Sigmoid colon (tissue), 6 donors: ENCODE measurements at regions not wholly inside any gene's neighbourhood (a gene's known extent, or its start where the extent isn't known, plus 50 kb on each side); places are given as distances from the start of the nearest gene placed in this dataset.
A peak's percentile ranks its signal among the peaks of the same experiment; 100 is the strongest.

Experiments used
- DNase-seq: peaks from one replicate; pipeline ENCODE4 v3.0.0-alpha.2; 2019
- H3K27ac ChIP-seq, 4 donors: fragments of 200-600 bp; sonication (generic); one replicate each; pipeline ENCODE4 v1.5.1; 2016 to 2019; ENCODE audit warnings: mild to moderate bottlenecking in 1 of 4
- H3K27me3 ChIP-seq, 3 donors: fragments of 200-600 bp; sonication (generic); one replicate each; pipeline ENCODE4 v1.5.1; 2019; ENCODE audit warnings: mild to moderate bottlenecking in 1 of 3
- H3K36me3 ChIP-seq, 4 donors: fragments of 200-600 bp; sonication (generic); one replicate each; pipeline ENCODE4 v1.5.1; 2016 to 2019
- H3K4me1 ChIP-seq, 4 donors: fragments of 200-600 bp; sonication (generic); one replicate each; pipeline ENCODE4 v1.5.1; 2017 to 2019
- H3K4me3 ChIP-seq, 4 donors: fragments of 200-600 bp; sonication (generic); one replicate each; pipeline ENCODE4 v1.5.1; 2017 to 2019; ENCODE audit warnings: mild to moderate bottlenecking in 2 of 4, moderate library complexity in 1 of 4
- H3K9me3 ChIP-seq, 4 donors: fragments of 200-600 bp in 3 of 4; sonication (generic) in 3 of 4; one replicate each; pipeline versions ENCODE4 v1.5.1 to v1.6.1; 2013 to 2019
- CTCF ChIP-seq, 4 experiments: fragments of 450-650 bp in 3 of 4; fragments of 200-600 bp in 1 of 4; IDR thresholded peaks; one replicate each; pipeline ENCODE4 v1.5.1; 2016 to 2019; ENCODE audit warnings: antibody characterized with exemption in 4 of 4, mild to moderate bottlenecking in 3 of 4, moderate library complexity in 2 of 4
- EP300 ChIP-seq, 4 donors: sonication (generic); formaldehyde crosslinking; IDR thresholded peaks; one replicate each; pipeline ENCODE4 v1.6.1; 2017; ENCODE audit warnings: antibody characterized with exemption in 4 of 4
- POLR2A ChIP-seq, 2 donors: fragments of 450-650 bp; IDR thresholded peaks; one replicate each; pipeline ENCODE4 v1.6.1; 2016; ENCODE audit warnings: antibody characterized with exemption in 2 of 2, mild to moderate bottlenecking in 2 of 2, moderate library complexity in 2 of 2
- POLR2AphosphoS5 ChIP-seq, 4 donors: sonication (generic); formaldehyde crosslinking; IDR thresholded peaks; one replicate each; pipeline ENCODE4 v1.6.1; 2017; ENCODE audit warnings: antibody characterized with exemption in 4 of 4
- WGBS, 2 donors: extraction: QIAGEN DNeasy Blood & Tissue Kit; methylation state at CpG; one replicate each; pipeline ENCODE4 v1.1.7; 2013; 5-methylcytosine and 5-hydroxymethylcytosine counted together
- intact Hi-C: fragments of 100-400 bp; cut with DNase I; formaldehyde crosslinking; loops from one replicate; pipeline ENCODE4 v1.15.1; 2023
- donor health status: healthy with polysubstance abuse.
- donor health status: healthy.

- intact Hi-C loops = no loop called here
Measured at GRCh38 chr7:46832136-46832535, 749.8 kb downstream of the TNS3 start.

GRCh38 chr7:46819819-46820218 is 762.1 kb downstream of the TNS3 start:
- TF ChIP-seq POLR2AphosphoS5 (IDR thresholded peaks at IDR 0.05) = no peak
- no peak for TF ChIP-seq CTCF (IDR thresholded peaks at IDR 0.05)
- TF ChIP-seq POLR2A (IDR thresholded peaks at IDR 0.05) = no peak
- no peak for TF ChIP-seq EP300 (IDR thresholded peaks at IDR 0.05)
- Histone ChIP-seq H3K27ac (no peak overlapping the region), H3K36me3 (no peaks in the 10 kb centered on the region), H3K27me3 (no peaks in the 10 kb centered on the region), H3K4me1 (peaks cover 0 to under 1% (median 0%) of the 10 kb centered on the region in 4 donors), H3K4me3 (no peak overlapping the region), H3K9me3 (peaks cover 0 to 13% (median 0%) of the 10 kb centered on the region in 4 donors)
- 91 to 94% methylated on average over 7 of the region's 7 CpGs for WGBS, 2 donors
- intact Hi-C loops = no loop called here
- DNase-seq = no peak

More at GRCh38 chr7:46832136-46832535, 749.8 kb downstream of the TNS3 start:
- TF ChIP-seq CTCF (IDR thresholded peaks at IDR 0.05) (no peak), POLR2AphosphoS5 (IDR thresholded peaks at IDR 0.05) (no peak), EP300 (IDR thresholded peaks at IDR 0.05) (no peak), POLR2A (IDR thresholded peaks at IDR 0.05) (no peak)
- no peaks in the 10 kb centered on the region for H3K36me3 ChIP-seq
- WGBS, 2 donors = 73 to 84% methylated on average over 2 of the region's 2 CpGs
- H3K4me1 ChIP-seq = no peaks in the 10 kb centered on the region
- no peak overlapping the region for H3K27ac ChIP-seq
- no peak overlapping the region for H3K4me3 ChIP-seq
- no peaks in the 10 kb centered on the region for H3K27me3 ChIP-seq
- no peak for DNase-seq
- peaks cover 0 to 5% (median under 1%) of the 10 kb centered on the region in 4 donors for H3K9me3 ChIP-seq

- H3K36me3 ChIP-seq = no peaks in the 10 kb centered on the region
- H3K9me3 ChIP-seq = peaks cover 0 to 6% (median 0%) of the 10 kb centered on the region in 4 donors
- H3K4me1 ChIP-seq = peaks cover 0 to 19% (median 14%) of the 10 kb centered on the region in 4 donors
- H3K27me3 ChIP-seq = no peaks in the 10 kb centered on the region
- 90 to 95% methylated on average over 4 of the region's 4 CpGs for WGBS, 2 donors
- TF ChIP-seq POLR2AphosphoS5 (IDR thresholded peaks at IDR 0.05) (peak in 2 of 4 donors; percentile 58 to 65), POLR2A (IDR thresholded peaks at IDR 0.05) (no peak), EP300 (IDR thresholded peaks at IDR 0.05) (no peak), CTCF (IDR thresholded peaks at IDR 0.05) (no peak)
- no peak for DNase-seq
- peak overlapping the region in 2 of 4 donors; percentile 28 to 60 for H3K27ac ChIP-seq
- intact Hi-C loops = no loop called here
- H3K4me3 ChIP-seq = no peak overlapping the region
Measured at GRCh38 chr7:46814516-46815250, 767.2 kb downstream of the TNS3 start.

DNA sequence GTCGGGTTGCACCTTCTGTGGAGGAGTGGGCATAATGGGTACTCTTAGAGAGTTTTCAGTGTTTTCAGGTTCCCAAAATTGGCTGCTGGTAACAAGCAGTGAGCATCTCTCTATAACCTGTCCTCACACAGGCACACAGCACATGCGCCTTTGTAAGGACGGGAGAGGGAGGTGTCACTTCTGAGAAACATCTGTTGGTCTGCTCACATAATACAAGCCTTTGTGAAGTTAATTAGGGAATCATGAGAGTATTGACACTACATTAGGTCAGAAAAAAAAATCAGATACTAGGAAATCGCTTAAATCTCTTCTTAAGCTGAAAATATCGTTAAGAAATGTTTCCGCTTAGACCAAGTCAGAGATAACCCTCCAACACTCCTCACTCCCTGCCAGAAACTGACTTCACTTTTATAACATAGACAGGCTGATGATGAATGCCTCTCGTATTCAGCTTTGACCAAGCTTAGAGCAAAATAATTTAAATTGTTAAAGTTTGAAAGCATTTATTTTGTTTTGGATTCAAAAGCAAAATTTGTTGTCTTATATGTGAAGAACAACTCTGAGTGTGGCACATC is 769.7 kb downstream of the TNS3 start:
- Histone ChIP-seq H3K27me3 (no peaks in the 10 kb centered on the region), H3K4me1 (peaks cover 0 to 19% (median 14%) of the 10 kb centered on the region in 4 donors), H3K4me3 (no peak overlapping the region), H3K36me3 (no peaks in the 10 kb centered on the region), H3K9me3 (peaks cover 0 to 5% (median 0%) of the 10 kb centered on the region in 4 donors), H3K27ac (peak overlapping the region in 1 of 4 donors; percentile 59)
- intact Hi-C loops = no loop called here
- WGBS, 2 donors = 82 to 86% methylated on average over 7 of the region's 7 CpGs
- TF ChIP-seq EP300 (IDR thresholded peaks at IDR 0.05) (no peak), POLR2AphosphoS5 (IDR thresholded peaks at IDR 0.05) (no peak), POLR2A (IDR thresholded peaks at IDR 0.05) (no peak), CTCF (IDR thresholded peaks at IDR 0.05) (no peak)
- DNase-seq = no peak
